NT2/D1 (cell line): ENCODE measurements at regions not wholly inside any gene's neighbourhood (a gene's known extent, or its start where the extent isn't known, plus 50 kb on each side); places are given as distances from the start of the nearest gene placed in this dataset.

ENCODE experiments used
- DNase-seq: peaks from one replicate; pipeline ENCODE4 v3.0.0-alpha.2; 2011; ENCODE audit warnings: low read depth, low spot score
- H3K27me3 ChIP-seq: 2 replicates; pipeline ENCODE4 v1.6.0; 2011; ENCODE audit warnings: mild to moderate bottlenecking; ENCODE audit not compliant: insufficient read length, insufficient read depth
- H3K36me3 ChIP-seq: 2 replicates; pipeline ENCODE4 v1.6.1; 2011; ENCODE audit warnings: mild to moderate bottlenecking, low read length, mixed read lengths; ENCODE audit not compliant: insufficient read depth, insufficient read length
- H3K4me1 ChIP-seq: 2 replicates; pipeline ENCODE4 v1.5.1; 2011; ENCODE audit not compliant: insufficient read depth, insufficient read length
- H3K4me3 ChIP-seq: 2 replicates; pipeline ENCODE4 v1.5.1; 2011; ENCODE audit warnings: low read depth; ENCODE audit not compliant: insufficient read length
- H3K9ac ChIP-seq: 2 replicates; pipeline ENCODE4 v1.6.0; 2011; ENCODE audit warnings: low read depth; ENCODE audit not compliant: insufficient read length
- H3K9me3 ChIP-seq: 2 replicates; pipeline ENCODE4 v1.5.1; 2011; ENCODE audit warnings: mild to moderate bottlenecking, low read length; ENCODE audit not compliant: insufficient read depth
- SUZ12 ChIP-seq: IDR thresholded peaks from 2 replicates; pipeline ENCODE4 v1.6.1; 2011; ENCODE audit not compliant: insufficient read length, insufficient read depth; ENCODE audit errors: extremely low read depth
- YY1 ChIP-seq: IDR thresholded peaks from 2 replicates; pipeline ENCODE4 v1.6.1; 2011; ENCODE audit not compliant: insufficient read length, insufficient read depth
- ZNF274 ChIP-seq: IDR thresholded peaks from 2 replicates; pipeline ENCODE4 v1.6.1; 2011; ENCODE audit warnings: mild to moderate bottlenecking, low read depth, low read length

DNA sequence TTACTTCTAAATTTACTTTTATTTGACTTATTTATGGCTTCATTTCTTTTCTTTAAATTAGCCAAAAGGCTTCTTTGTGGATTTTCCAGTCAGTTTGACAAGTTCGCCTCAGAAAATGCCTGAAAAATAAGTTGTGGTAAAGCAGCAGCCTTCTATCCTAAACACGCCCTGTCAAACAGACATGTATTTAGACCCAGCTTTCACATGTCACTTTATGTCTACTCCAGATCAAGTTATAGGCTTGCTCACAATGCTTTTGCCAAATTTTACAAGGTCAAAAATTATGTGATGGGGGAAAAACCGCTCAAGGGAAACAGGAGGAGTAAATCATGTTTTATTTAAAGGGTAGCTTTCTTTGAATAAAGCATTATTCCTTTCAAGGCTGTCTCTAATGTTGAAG, 615.0 kb downstream of the HDGFL1 start:
- no peak for TF ChIP-seq ZNF274
- TF ChIP-seq YY1 = no peak
- TF ChIP-seq SUZ12 = no peak
- H3K27me3 ChIP-seq = no peaks in the 10 kb centered on the region
- H3K9me3 ChIP-seq = no peaks in the 10 kb centered on the region

DNA sequence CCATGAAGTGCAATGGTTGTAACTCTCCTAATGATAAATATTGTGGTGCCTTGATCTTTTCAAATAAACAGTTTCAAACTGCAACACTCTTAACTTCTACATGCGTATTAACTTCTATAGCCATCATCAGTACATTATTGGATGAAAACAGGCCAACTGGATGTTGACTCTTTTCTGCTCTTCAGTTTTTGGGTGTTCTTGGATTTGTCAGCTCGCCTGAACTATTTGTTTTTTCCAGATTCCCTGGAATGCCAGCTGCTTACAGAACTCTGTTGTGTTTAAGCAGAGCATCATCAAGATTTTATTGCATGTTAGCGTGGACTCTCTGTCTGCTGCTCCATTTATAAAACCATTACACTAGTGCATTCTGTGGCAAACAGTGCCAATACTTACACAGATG, 626.1 kb downstream of the HDGFL1 start:
- Histone ChIP-seq H3K9ac (no peak overlapping the region), H3K4me3 (no peak overlapping the region), H3K9me3 (no peaks in the 10 kb centered on the region), H3K36me3 (no peaks in the 10 kb centered on the region), H3K4me1 (no peaks in the 10 kb centered on the region), H3K27me3 (no peaks in the 10 kb centered on the region)
- no peak for DNase-seq
- TF ChIP-seq ZNF274 (no peak), YY1 (no peak), SUZ12 (no peak)

More for the DNA sequence above, 615.0 kb downstream of the HDGFL1 start:
- no peak overlapping the region for H3K4me3 ChIP-seq
- H3K9ac ChIP-seq = no peak overlapping the region
- no peaks in the 10 kb centered on the region for H3K4me1 ChIP-seq
- no peaks in the 10 kb centered on the region for H3K36me3 ChIP-seq
- no peak for DNase-seq

DNA sequence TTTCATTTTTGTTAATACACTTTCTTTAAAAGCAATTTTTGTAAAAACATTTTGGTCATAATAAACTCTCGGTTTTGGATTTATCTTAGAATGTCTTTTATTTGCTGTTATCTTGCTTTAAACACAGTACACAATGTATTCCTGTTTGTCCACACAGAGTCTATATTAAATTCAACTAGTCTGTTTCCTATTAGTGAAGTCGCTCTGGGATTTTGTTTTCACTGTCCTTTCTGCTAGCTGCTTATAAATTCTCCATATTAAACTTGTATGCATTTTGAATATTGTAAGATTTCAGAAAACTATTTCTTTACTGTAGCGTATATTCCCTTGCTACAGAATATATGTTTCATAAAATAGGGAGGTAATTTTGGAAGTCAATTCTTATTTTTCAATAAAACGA, 630.2 kb downstream of the HDGFL1 start:
- no peak for TF ChIP-seq ZNF274
- TF ChIP-seq YY1 = no peak
- Histone ChIP-seq H3K4me3 (no peak overlapping the region), H3K9me3 (no peaks in the 10 kb centered on the region), H3K4me1 (no peaks in the 10 kb centered on the region), H3K36me3 (no peaks in the 10 kb centered on the region), H3K9ac (no peak overlapping the region), H3K27me3 (no peaks in the 10 kb centered on the region)
- DNase-seq = no peak

DNA sequence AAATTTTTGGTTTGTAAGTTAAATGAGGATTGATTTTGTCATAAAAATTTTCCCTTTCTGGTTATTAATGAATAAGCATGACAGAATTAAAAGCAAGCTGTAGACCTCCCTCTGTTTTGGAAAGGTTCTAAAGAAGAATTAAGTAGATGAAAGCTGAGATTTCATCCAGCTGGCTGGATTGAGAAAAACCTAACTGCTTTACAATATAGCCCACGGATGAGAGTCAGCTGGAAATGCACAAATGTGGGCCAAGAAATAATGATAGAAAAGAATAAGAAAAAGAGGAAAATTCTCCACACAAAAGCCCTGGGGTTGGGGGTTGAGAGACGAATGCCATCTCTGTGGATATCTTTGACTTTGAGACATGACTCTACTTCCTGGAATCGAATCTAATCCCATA, 631.6 kb downstream of the HDGFL1 start:
- no peak overlapping the region for H3K9ac ChIP-seq
- H3K36me3 ChIP-seq = no peaks in the 10 kb centered on the region
- no peaks in the 10 kb centered on the region for H3K4me1 ChIP-seq
- no peak for DNase-seq
- H3K4me3 ChIP-seq = no peak overlapping the region
- TF ChIP-seq SUZ12 (no peak), ZNF274 (no peak), YY1 (no peak)
- H3K9me3 ChIP-seq = no peaks in the 10 kb centered on the region
- no peaks in the 10 kb centered on the region for H3K27me3 ChIP-seq

DNA sequence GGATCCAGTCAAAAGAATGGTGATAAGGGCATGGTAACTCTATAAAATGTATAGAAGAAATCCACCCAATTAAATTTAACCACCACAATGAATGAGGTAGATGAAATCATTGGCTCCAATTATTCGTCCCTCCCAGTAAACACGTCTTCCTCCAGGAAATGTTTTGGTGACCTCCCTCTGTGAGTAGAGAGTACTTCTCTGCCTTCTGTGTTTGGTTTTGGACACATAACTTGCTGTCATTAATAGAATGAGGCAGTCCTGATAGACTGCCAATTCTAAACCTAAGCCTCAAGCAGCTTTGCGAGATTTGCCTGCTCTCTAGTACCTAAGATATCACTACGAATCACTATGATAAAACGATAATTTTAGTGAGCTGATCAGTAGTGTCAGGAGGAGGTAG, 632.8 kb downstream of the HDGFL1 start:
- no peak for DNase-seq
- H3K4me1 ChIP-seq = no peaks in the 10 kb centered on the region
- no peaks in the 10 kb centered on the region for H3K36me3 ChIP-seq
- H3K9ac ChIP-seq = no peak overlapping the region
- no peak overlapping the region for H3K4me3 ChIP-seq
- no peaks in the 10 kb centered on the region for H3K9me3 ChIP-seq
- no peak for TF ChIP-seq YY1
- H3K27me3 ChIP-seq = no peaks in the 10 kb centered on the region

DNA sequence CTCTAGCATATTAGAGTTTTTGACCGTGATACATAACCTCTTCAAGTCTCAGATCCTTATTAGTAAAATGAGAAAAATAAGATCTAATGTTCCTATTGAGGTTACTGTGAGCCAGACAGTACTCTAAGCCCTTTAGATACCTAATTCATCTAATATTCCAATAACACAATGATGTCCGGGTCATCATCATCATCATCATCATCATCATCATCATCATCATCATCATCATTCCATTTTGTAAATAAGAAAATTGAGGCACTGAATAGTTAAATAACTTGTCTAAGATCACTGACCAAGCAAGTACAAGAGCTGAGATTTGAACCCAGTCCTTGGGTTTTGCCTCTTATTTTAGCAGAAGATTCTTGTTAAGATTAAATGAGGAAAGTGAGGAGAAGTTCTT, 643.0 kb downstream of the HDGFL1 start:
- Histone ChIP-seq H3K4me3 (no peak overlapping the region), H3K36me3 (no peaks in the 10 kb centered on the region), H3K4me1 (no peaks in the 10 kb centered on the region), H3K27me3 (no peaks in the 10 kb centered on the region), H3K9ac (no peak overlapping the region), H3K9me3 (0 out of 2 replicates have a peak, but pooled peaks cover 8% of the 10 kb centered on the region)
- no peak for TF ChIP-seq YY1
- no peak for TF ChIP-seq SUZ12
- no peak for TF ChIP-seq ZNF274
- no peak for DNase-seq

DNA sequence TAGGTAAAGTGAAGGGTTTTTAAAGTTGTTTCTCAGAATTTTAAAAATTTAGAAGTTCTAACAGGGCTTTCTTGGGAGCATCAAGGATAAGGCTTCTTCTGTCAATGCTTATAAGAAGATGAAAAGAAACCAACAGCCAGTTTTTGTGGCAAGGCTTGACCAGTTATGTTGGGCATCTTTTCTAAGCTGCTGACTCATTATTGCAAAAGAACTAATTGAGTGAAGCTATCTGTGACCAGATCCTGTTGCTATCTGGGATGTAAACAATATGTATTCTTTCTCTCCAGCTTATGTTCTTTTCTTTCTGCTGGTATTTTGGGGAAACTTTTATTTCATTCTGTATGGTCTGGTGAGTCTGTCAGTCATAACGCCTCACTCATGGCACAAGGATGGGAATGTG, 643.8 kb downstream of the HDGFL1 start:
- DNase-seq = no peak
- H3K9ac ChIP-seq = no peak overlapping the region
- H3K4me1 ChIP-seq = no peaks in the 10 kb centered on the region
- no peak overlapping the region for H3K4me3 ChIP-seq
- H3K27me3 ChIP-seq = no peaks in the 10 kb centered on the region
- 0 out of 2 replicates have a peak, but pooled peaks cover under 1% of the 10 kb centered on the region for H3K9me3 ChIP-seq
- TF ChIP-seq SUZ12 (no peak), ZNF274 (no peak), YY1 (no peak)
- no peaks in the 10 kb centered on the region for H3K36me3 ChIP-seq

DNA sequence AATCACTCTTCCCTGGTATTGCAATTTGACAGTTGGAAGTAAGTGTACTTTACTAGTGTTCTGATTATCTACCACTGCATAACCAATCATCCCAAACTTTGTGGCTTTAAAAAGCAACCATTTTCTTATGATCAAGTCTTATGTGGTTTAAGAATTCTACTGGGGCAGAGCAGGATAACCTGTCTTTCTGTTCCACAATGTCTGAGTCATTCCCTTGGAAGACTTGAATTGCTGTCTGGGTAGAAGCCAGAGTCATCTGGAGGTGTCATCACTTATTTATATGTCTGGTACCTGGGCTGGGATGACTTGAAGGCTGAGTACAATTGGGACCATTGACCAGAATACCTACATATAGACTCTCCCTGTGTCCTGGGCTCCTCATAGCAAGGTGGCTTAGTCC, 644.3 kb downstream of the HDGFL1 start:
- no peak for DNase-seq
- H3K9me3 ChIP-seq = no peaks in the 10 kb centered on the region
- H3K36me3 ChIP-seq = no peaks in the 10 kb centered on the region
- no peak overlapping the region for H3K9ac ChIP-seq
- H3K4me1 ChIP-seq = no peaks in the 10 kb centered on the region
- TF ChIP-seq YY1 = no peak
- H3K27me3 ChIP-seq = no peaks in the 10 kb centered on the region
- no peak overlapping the region for H3K4me3 ChIP-seq
